ENCODE measurements at regions not wholly inside any gene's neighbourhood (a gene's known extent, or its start where the extent isn't known, plus 50 kb on each side); places are given as distances from the start of the nearest gene placed in this dataset.

- DNase-seq (ENCODE audit: extremely low spot score, unreplicated experiment) = no peak
- no peaks in the 10 kb centered on the region for H3K36me3 Mint-ChIP-seq (ENCODE audit: unreplicated experiment)
- H3K27ac Mint-ChIP-seq (ENCODE audit: unreplicated experiment) = no peak overlapping the region
- peaks cover 24% of the 10 kb centered on the region for H3K27me3 Mint-ChIP-seq (ENCODE audit: unreplicated experiment)
- H3K4me3 Mint-ChIP-seq (ENCODE audit: unreplicated experiment) = no peak overlapping the region
- peaks cover 7% of the 10 kb centered on the region for H3K4me1 Mint-ChIP-seq (ENCODE audit: unreplicated experiment)
- TF ChIP-seq CTCF (IDR thresholded peaks at IDR 0.05) = no peak
- no peaks in the 10 kb centered on the region for H3K9me3 Mint-ChIP-seq (ENCODE audit: unreplicated experiment)
Observed at GRCh38 chr15:38163658-38164057, 89.0 kb upstream of the SPRED1 start.

GRCh38 chr15:38164061-38164460 lies 88.6 kb upstream of the SPRED1 start:
- no peak overlapping the region for H3K27ac Mint-ChIP-seq (ENCODE audit: unreplicated experiment)
- no peak for TF ChIP-seq CTCF (IDR thresholded peaks at IDR 0.05)
- H3K9me3 Mint-ChIP-seq (ENCODE audit: unreplicated experiment) = no peaks in the 10 kb centered on the region
- peaks cover 8% of the 10 kb centered on the region for H3K4me1 Mint-ChIP-seq (ENCODE audit: unreplicated experiment)
- H3K27me3 Mint-ChIP-seq (ENCODE audit: unreplicated experiment) = peaks cover 24% of the 10 kb centered on the region
- no peaks in the 10 kb centered on the region for H3K36me3 Mint-ChIP-seq (ENCODE audit: unreplicated experiment)
- no peak for DNase-seq (ENCODE audit: extremely low spot score, unreplicated experiment)
- H3K4me3 Mint-ChIP-seq (ENCODE audit: unreplicated experiment) = no peak overlapping the region

- Mint-ChIP-seq H3K9me3 (ENCODE audit: unreplicated experiment) (no peaks in the 10 kb centered on the region), H3K27ac (ENCODE audit: unreplicated experiment) (no peak overlapping the region), H3K4me3 (ENCODE audit: unreplicated experiment) (no peak overlapping the region), H3K36me3 (ENCODE audit: unreplicated experiment) (no peaks in the 10 kb centered on the region), H3K27me3 (ENCODE audit: unreplicated experiment) (peaks cover 23% of the 10 kb centered on the region), H3K4me1 (ENCODE audit: unreplicated experiment) (peaks cover 8% of the 10 kb centered on the region)
- TF ChIP-seq CTCF (IDR thresholded peaks at IDR 0.05) = no peak
- DNase-seq (ENCODE audit: extremely low spot score, unreplicated experiment) = no peak
Observed at GRCh38 chr15:38164507-38164906, 88.1 kb upstream of the SPRED1 start.

- Mint-ChIP-seq H3K27ac (ENCODE audit: unreplicated experiment) (no peak overlapping the region), H3K4me1 (ENCODE audit: unreplicated experiment) (peaks cover 5% of the 10 kb centered on the region), H3K9me3 (ENCODE audit: unreplicated experiment) (no peaks in the 10 kb centered on the region), H3K4me3 (ENCODE audit: unreplicated experiment) (no peak overlapping the region), H3K36me3 (ENCODE audit: unreplicated experiment) (no peaks in the 10 kb centered on the region), H3K27me3 (ENCODE audit: unreplicated experiment) (peaks cover 9% of the 10 kb centered on the region)
- no peak for TF ChIP-seq CTCF (IDR thresholded peaks at IDR 0.05)
- no peak for DNase-seq (ENCODE audit: extremely low spot score, unreplicated experiment)
Observed at GRCh38 chr15:38168467-38169070, 84.1 kb upstream of the SPRED1 start.

- Mint-ChIP-seq H3K27me3 (ENCODE audit: unreplicated experiment) (peaks cover 4% of the 10 kb centered on the region), H3K4me1 (ENCODE audit: unreplicated experiment) (peaks cover 11% of the 10 kb centered on the region), H3K27ac (ENCODE audit: unreplicated experiment) (no peak overlapping the region), H3K9me3 (ENCODE audit: unreplicated experiment) (no peaks in the 10 kb centered on the region), H3K4me3 (ENCODE audit: unreplicated experiment) (no peak overlapping the region), H3K36me3 (ENCODE audit: unreplicated experiment) (no peaks in the 10 kb centered on the region)
- DNase-seq (ENCODE audit: extremely low spot score, unreplicated experiment) = no peak
- no peak for TF ChIP-seq CTCF (IDR thresholded peaks at IDR 0.05)
Observed at GRCh38 chr15:38171973-38172372, 80.7 kb upstream of the SPRED1 start.
